ENCODE measurements at regions not wholly inside any gene's neighbourhood (a gene's known extent, or its start where the extent isn't known, plus 50 kb on each side); places are given as distances from the start of the nearest gene placed in this dataset.

- H2AFZ ChIP-seq (ENCODE audit: low read length) = no peak overlapping the region
- no peak for TF ChIP-seq CTCF (conservative IDR thresholded peaks at IDR 0.05)
- H3K79me2 ChIP-seq (ENCODE audit: insufficient read depth, low read length) = no peaks in the 10 kb centered on the region
- H3K56ac ChIP-seq (ENCODE audit: insufficient read length, low read depth, low read length) = no peak overlapping the region
- H2BK15ac ChIP-seq (ENCODE audit: low read depth, low read length) = no peak overlapping the region
- Mint-ChIP-seq H3K9me3 (no peaks in the 10 kb centered on the region), H3K27ac (no peak overlapping the region), H3K27me3 (ENCODE audit: low read depth) (no peaks in the 10 kb centered on the region), H3K36me3 (ENCODE audit: insufficient read depth in 1 of 3, low read depth in 3 of 3) (peaks cover 0 to 4% (median 0%) of the 10 kb centered on the region in 3 experiments; a peak in 2 of 7 replicates), H3K4me1 (peaks cover 2 to 6% of the 10 kb centered on the region in 2 experiments; a peak in 2 of 4 replicates), H3K4me3 (no peak overlapping the region)
- H3K18ac ChIP-seq (ENCODE audit: insufficient read length, low read depth, low read length) = no peak overlapping the region
- H3K4me1 ChIP-seq (ENCODE audit: insufficient read depth, low read length) = no peaks in the 10 kb centered on the region
- no peak overlapping the region for H2BK120ac ChIP-seq (ENCODE audit: low read depth, low read length, poor library complexity, severe bottlenecking)
- no peak overlapping the region for H2AK5ac ChIP-seq (ENCODE audit: insufficient read length, low read length)
- H2BK5ac ChIP-seq (ENCODE audit: insufficient read length, low read length) = no peak overlapping the region
- no peak overlapping the region for H4K91ac ChIP-seq (ENCODE audit: insufficient read length, low read depth, low read length)
- no peak overlapping the region for H3T11ph ChIP-seq (ENCODE audit: low read length)
- H3K9me3 ChIP-seq (ENCODE audit: control insufficient read depth, low read depth, low read length) = no peaks in the 10 kb centered on the region
- H3K23me2 ChIP-seq (ENCODE audit: insufficient read length, low read depth, low read length, poor library complexity, severe bottlenecking) = no peaks in the 10 kb centered on the region
- no peak overlapping the region for H2BK20ac ChIP-seq (ENCODE audit: low read depth, low read length, poor library complexity, severe bottlenecking)
- no peak overlapping the region for H3K4ac ChIP-seq (ENCODE audit: low read depth, low read length)
- no peak overlapping the region for H4K5ac ChIP-seq (ENCODE audit: insufficient read length, low read depth, low read length)
- H3K9ac ChIP-seq (ENCODE audit: extremely low read depth, insufficient read length, low read length) = no peak overlapping the region
- H2BK12ac ChIP-seq (ENCODE audit: insufficient read length, low read depth, low read length) = no peak overlapping the region
- H3K14ac ChIP-seq (ENCODE audit: insufficient read depth, low read length) = no peak overlapping the region
- WGBS (ENCODE audit: extremely low coverage, insufficient read length, low lambda C conversion rate) = no CpG with 5 or more reads among the region's 6 CpGs
- no peak overlapping the region for H4K8ac ChIP-seq (replicated peaks; ENCODE audit: insufficient read length, low read depth, low read length)
- no peak for DNase-seq
- no peak overlapping the region for H3K27ac ChIP-seq (ENCODE audit: insufficient read length, low read depth, low read length)
- H3K23ac ChIP-seq (ENCODE audit: insufficient read length, low read depth, low read length) = no peak overlapping the region
- no peaks in the 10 kb centered on the region for H3K27me3 ChIP-seq (ENCODE audit: insufficient read depth, low read length)
- no peaks in the 10 kb centered on the region for H3K79me1 ChIP-seq (ENCODE audit: insufficient read depth, low read depth, low read length, poor library complexity, severe bottlenecking)
- H3K4me2 ChIP-seq (ENCODE audit: insufficient read depth, insufficient read length, low read length) = no peak overlapping the region
- H4K20me1 ChIP-seq (ENCODE audit: control insufficient read depth, insufficient read depth, insufficient read length) = no peaks in the 10 kb centered on the region
These were observed 196.5 kb downstream of the MEX3B start for GRCh38 chr15:81849289-81849688.

All from H9 (cell line).